GM23338 (cell line): ENCODE measurements at regions not wholly inside any gene's neighbourhood (a gene's known extent, or its start where the extent isn't known, plus 50 kb on each side); places are given as distances from the start of the nearest gene placed in this dataset.

Source experiments
- ATAC-seq: fragments of 200-7000 bp; cut with Tn5 transposase; 3 replicates; pipeline ENCODE4 v1.9.1; 2020
- DNase-seq: peaks from one replicate; pipeline ENCODE4 v3.0.0-alpha.2; 2015; ENCODE audit warnings: low spot score
- H2AFZ ChIP-seq: fragments of 200-600 bp; sonication (generic); 2 replicates; pipeline ENCODE4 v1.8.0; 2016; ENCODE audit warnings: antibody characterized with exemption, mild to moderate bottlenecking, moderate library complexity
- H3F3A ChIP-seq: fragments of 200-600 bp; sonication (generic); replicated peaks from 2 replicates; pipeline ENCODE4 v1.8.0; 2017; ENCODE audit warnings: antibody characterized with exemption, mixed run types, low read depth
- H3K27ac ChIP-seq: fragments of 200-600 bp; sonication (generic); 2 replicates; pipeline ENCODE4 v1.6.1; 2016; ENCODE audit warnings: low read depth
- H3K27me3 ChIP-seq: fragments of 200-600 bp; sonication (generic); 2 replicates; pipeline ENCODE4 v1.8.0; 2016; ENCODE audit warnings: mild to moderate bottlenecking, mixed run types, moderate library complexity; ENCODE audit not compliant: insufficient read depth
- H3K36me3 ChIP-seq: fragments of 200-600 bp; sonication (generic); 2 replicates; pipeline ENCODE4 v1.8.0; 2016; ENCODE audit warnings: mild to moderate bottlenecking; ENCODE audit not compliant: insufficient read depth
- H3K4me1 ChIP-seq: fragments of 200-600 bp; sonication (generic); 2 replicates; pipeline ENCODE4 v1.8.0; 2016; ENCODE audit warnings: mild to moderate bottlenecking, moderate library complexity; ENCODE audit not compliant: insufficient read depth
- H3K4me2 ChIP-seq: fragments of 200-600 bp; sonication (generic); 2 replicates; pipeline ENCODE4 v1.7.1; 2017; ENCODE audit warnings: mixed run types
- H3K4me3 ChIP-seq: fragments of 200-600 bp; sonication (generic); 2 replicates; pipeline ENCODE4 v1.6.1; 2016; ENCODE audit warnings: mixed run types
- H3K79me2 ChIP-seq: fragments of 200-600 bp; sonication (generic); replicated peaks from 2 replicates; pipeline ENCODE4 v1.8.0; 2017; ENCODE audit warnings: mild to moderate bottlenecking; ENCODE audit not compliant: insufficient read depth
- H3K9me2 ChIP-seq: fragments of 200-600 bp; sonication (generic); 2 replicates; pipeline ENCODE4 v1.8.0; 2017; ENCODE audit not compliant: insufficient read depth
- H4K20me1 ChIP-seq: fragments of 200-600 bp; sonication (generic); replicated peaks from 2 replicates; pipeline ENCODE4 v1.8.0; 2017; ENCODE audit warnings: mild to moderate bottlenecking; ENCODE audit not compliant: insufficient read depth
- H3K27ac Mint-ChIP-seq: 2 replicates; pipeline ENCODE4 v1.8.0; 2020; ENCODE audit warnings: inconsistent platforms, mild to moderate bottlenecking, moderate library complexity, mixed read lengths
- H3K27me3 Mint-ChIP-seq: 3 replicates; pipeline ENCODE4 v1.8.0; 2022; ENCODE audit warnings: low read depth, mild to moderate bottlenecking, moderate library complexity, mixed read lengths, inconsistent platforms; ENCODE audit not compliant: insufficient read depth, poor library complexity
- H3K36me3 Mint-ChIP-seq: 3 replicates; pipeline ENCODE4 v1.8.0; 2021; ENCODE audit warnings: low read depth, mild to moderate bottlenecking, inconsistent platforms, moderate library complexity, mixed read lengths
- H3K4me1 Mint-ChIP-seq: 3 replicates; pipeline ENCODE4 v1.8.0; 2020; ENCODE audit warnings: mild to moderate bottlenecking, inconsistent platforms, mixed read lengths
- H3K4me3 Mint-ChIP-seq: 3 replicates; pipeline ENCODE4 v1.8.0; 2021; ENCODE audit warnings: moderate library complexity, mild to moderate bottlenecking, inconsistent platforms, mixed read lengths
- H3K9me3 Mint-ChIP-seq: 3 replicates; pipeline ENCODE4 v1.8.0; 2020; ENCODE audit warnings: moderate library complexity, mild to moderate bottlenecking, inconsistent platforms, mixed read lengths
- CREB1 ChIP-seq: fragments of 250-450 bp; sonication (Bioruptor Pico); IDR thresholded peaks from 2 replicates; pipeline ENCODE4 v1.5.0; 2020; ENCODE audit warnings: low read depth, mild to moderate bottlenecking, moderate library complexity
- EZH2 ChIP-seq: fragments of 200-600 bp; sonication (generic); IDR thresholded peaks from one replicate; pipeline ENCODE4 v1.8.0; 2017; ENCODE audit warnings: antibody characterized with exemption, mild to moderate bottlenecking, low read depth; ENCODE audit not compliant: unreplicated experiment
- EZH2phosphoT487 ChIP-seq: fragments of 200-600 bp; sonication (generic); IDR thresholded peaks from one replicate; pipeline ENCODE4 v1.8.1; 2018; ENCODE audit warnings: antibody characterized with exemption; ENCODE audit not compliant: unreplicated experiment
- JUNB ChIP-seq: IDR thresholded peaks from one replicate; pipeline ENCODE4 v1.6.1; 2016; ENCODE audit warnings: antibody characterized with exemption; ENCODE audit not compliant: unreplicated experiment
- POLR2AphosphoS5 ChIP-seq: IDR thresholded peaks from 2 replicates; pipeline ENCODE4 v1.6.1; 2016; ENCODE audit warnings: antibody characterized with exemption, low read depth
- STAT1 ChIP-seq: IDR thresholded peaks from one replicate; pipeline ENCODE4 v1.6.1; 2016; ENCODE audit warnings: antibody characterized with exemption; ENCODE audit not compliant: unreplicated experiment
- ZNF114 ChIP-seq: fragments of 250-450 bp; sonication (Bioruptor Pico); IDR thresholded peaks from 2 replicates; pipeline ENCODE4 v1.5.0; 2020; ENCODE audit warnings: mild to moderate bottlenecking, moderate library complexity
- ZNF331 ChIP-seq: fragments of 250-450 bp; sonication (Bioruptor Pico); IDR thresholded peaks from 2 replicates; pipeline ENCODE4 v1.5.0; 2020; ENCODE audit warnings: low read depth, mild to moderate bottlenecking, moderate library complexity
- TF ChIP-seq, protein P1 (sequence below): fragments of 250-450 bp; sonication (Bioruptor Pico); IDR thresholded peaks from 2 replicates; pipeline ENCODE4 v1.5.0; 2020; ENCODE audit warnings: mild to moderate bottlenecking, moderate library complexity
- TF ChIP-seq, protein P2 (sequence below): IDR thresholded peaks from one replicate; pipeline ENCODE4 v1.6.1; 2018; ENCODE audit warnings: antibody characterized with exemption; ENCODE audit not compliant: unreplicated experiment
- TF ChIP-seq, protein P3 (sequence below): IDR thresholded peaks from 2 replicates; pipeline ENCODE4 v1.6.1; 2016; ENCODE audit warnings: antibody characterized with exemption

DNA sequence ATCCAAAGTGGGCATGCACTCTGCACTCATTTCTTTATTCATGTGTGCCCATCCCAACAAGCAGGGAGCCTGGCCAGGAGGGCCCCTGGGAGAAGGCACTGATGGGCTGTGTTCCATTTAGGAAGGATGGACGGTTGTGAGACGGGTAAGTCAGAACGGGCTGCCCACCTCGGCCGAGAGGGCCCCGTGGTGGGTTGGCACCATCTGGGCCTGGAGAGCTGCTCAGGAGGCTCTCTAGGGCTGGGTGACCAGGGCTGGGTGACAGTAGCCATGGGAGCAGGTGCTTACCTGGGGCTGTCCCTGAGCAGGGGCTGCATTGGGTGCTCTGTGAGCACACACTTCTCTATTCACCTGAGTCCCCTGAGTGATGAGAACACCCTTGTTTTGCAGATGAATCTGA, 129.3 kb upstream of the B3GAT1 start:
- no peak overlapping the region for H3K27ac ChIP-seq
- no peaks in the 10 kb centered on the region for H3F3A ChIP-seq
- Mint-ChIP-seq H3K4me1 (peaks cover 26% of the 10 kb centered on the region), H3K9me3 (peaks cover 3% of the 10 kb centered on the region; the same call in 1 of the 3 replicates), H3K27ac (no peak overlapping the region; the same call in 1 of the 2 replicates), H3K27me3 (peaks cover 4% of the 10 kb centered on the region), H3K4me3 (no peak overlapping the region), H3K36me3 (no peaks in the 10 kb centered on the region)
- H3K4me2 ChIP-seq: no peak overlapping the region
- no peaks in the 10 kb centered on the region for H3K36me3 ChIP-seq
- no peaks in the 10 kb centered on the region for H3K27me3 ChIP-seq
- H3K4me3 ChIP-seq: no peak overlapping the region
- H4K20me1 ChIP-seq: no peaks in the 10 kb centered on the region
- no peaks in the 10 kb centered on the region for H3K4me1 ChIP-seq
- no peak for DNase-seq
- H3K79me2 ChIP-seq: no peaks in the 10 kb centered on the region
- TF ChIP-seq ZNF331 (CRISPR knock-in tag) (no peak), STAT1 (no peak), EZH2phosphoT487 (no peak), ZNF114 (CRISPR knock-in tag) (no peak), JUNB (no peak), POLR2AphosphoS5 (no peak), CREB1 (CRISPR knock-in tag) (no peak), EZH2 (no peak)
- TF ChIP-seq, protein P1, sequence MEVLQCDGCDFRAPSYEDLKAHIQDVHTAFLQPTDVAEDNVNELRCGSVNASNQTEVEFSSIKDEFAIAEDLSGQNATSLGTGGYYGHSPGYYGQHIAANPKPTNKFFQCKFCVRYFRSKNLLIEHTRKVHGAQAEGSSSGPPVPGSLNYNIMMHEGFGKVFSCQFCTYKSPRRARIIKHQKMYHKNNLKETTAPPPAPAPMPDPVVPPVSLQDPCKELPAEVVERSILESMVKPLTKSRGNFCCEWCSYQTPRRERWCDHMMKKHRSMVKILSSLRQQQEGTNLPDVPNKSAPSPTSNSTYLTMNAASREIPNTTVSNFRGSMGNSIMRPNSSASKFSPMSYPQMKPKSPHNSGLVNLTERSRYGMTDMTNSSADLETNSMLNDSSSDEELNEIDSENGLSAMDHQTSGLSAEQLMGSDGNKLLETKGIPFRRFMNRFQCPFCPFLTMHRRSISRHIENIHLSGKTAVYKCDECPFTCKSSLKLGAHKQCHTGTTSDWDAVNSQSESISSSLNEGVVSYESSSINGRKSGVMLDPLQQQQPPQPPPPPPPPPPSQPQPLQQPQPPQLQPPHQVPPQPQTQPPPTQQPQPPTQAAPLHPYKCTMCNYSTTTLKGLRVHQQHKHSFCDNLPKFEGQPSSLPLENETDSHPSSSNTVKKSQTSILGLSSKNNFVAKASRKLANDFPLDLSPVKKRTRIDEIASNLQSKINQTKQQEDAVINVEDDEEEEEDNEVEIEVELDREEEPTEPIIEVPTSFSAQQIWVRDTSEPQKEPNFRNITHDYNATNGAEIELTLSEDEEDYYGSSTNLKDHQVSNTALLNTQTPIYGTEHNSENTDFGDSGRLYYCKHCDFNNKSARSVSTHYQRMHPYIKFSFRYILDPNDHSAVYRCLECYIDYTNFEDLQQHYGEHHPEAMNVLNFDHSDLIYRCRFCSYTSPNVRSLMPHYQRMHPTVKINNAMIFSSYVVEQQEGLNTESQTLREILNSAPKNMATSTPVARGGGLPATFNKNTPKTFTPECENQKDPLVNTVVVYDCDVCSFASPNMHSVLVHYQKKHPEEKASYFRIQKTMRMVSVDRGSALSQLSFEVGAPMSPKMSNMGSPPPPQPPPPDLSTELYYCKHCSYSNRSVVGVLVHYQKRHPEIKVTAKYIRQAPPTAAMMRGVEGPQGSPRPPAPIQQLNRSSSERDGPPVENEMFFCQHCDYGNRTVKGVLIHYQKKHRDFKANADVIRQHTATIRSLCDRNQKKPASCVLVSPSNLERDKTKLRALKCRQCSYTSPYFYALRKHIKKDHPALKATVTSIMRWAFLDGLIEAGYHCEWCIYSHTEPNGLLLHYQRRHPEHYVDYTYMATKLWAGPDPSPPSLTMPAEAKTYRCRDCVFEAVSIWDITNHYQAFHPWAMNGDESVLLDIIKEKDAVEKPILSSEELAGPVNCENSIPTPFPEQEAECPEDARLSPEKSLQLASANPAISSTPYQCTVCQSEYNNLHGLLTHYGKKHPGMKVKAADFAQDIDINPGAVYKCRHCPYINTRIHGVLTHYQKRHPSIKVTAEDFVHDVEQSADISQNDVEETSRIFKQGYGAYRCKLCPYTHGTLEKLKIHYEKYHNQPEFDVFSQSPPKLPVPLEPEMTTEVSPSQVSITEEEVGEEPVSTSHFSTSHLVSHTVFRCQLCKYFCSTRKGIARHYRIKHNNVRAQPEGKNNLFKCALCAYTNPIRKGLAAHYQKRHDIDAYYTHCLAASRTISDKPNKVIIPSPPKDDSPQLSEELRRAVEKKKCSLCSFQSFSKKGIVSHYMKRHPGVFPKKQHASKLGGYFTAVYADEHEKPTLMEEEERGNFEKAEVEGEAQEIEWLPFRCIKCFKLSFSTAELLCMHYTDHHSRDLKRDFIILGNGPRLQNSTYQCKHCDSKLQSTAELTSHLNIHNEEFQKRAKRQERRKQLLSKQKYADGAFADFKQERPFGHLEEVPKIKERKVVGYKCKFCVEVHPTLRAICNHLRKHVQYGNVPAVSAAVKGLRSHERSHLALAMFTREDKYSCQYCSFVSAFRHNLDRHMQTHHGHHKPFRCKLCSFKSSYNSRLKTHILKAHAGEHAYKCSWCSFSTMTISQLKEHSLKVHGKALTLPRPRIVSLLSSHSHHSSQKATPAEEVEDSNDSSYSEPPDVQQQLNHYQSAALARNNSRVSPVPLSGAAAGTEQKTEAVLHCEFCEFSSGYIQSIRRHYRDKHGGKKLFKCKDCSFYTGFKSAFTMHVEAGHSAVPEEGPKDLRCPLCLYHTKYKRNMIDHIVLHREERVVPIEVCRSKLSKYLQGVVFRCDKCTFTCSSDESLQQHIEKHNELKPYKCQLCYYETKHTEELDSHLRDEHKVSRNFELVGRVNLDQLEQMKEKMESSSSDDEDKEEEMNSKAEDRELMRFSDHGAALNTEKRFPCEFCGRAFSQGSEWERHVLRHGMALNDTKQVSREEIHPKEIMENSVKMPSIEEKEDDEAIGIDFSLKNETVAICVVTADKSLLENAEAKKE: no peak
- TF ChIP-seq, protein P2, sequence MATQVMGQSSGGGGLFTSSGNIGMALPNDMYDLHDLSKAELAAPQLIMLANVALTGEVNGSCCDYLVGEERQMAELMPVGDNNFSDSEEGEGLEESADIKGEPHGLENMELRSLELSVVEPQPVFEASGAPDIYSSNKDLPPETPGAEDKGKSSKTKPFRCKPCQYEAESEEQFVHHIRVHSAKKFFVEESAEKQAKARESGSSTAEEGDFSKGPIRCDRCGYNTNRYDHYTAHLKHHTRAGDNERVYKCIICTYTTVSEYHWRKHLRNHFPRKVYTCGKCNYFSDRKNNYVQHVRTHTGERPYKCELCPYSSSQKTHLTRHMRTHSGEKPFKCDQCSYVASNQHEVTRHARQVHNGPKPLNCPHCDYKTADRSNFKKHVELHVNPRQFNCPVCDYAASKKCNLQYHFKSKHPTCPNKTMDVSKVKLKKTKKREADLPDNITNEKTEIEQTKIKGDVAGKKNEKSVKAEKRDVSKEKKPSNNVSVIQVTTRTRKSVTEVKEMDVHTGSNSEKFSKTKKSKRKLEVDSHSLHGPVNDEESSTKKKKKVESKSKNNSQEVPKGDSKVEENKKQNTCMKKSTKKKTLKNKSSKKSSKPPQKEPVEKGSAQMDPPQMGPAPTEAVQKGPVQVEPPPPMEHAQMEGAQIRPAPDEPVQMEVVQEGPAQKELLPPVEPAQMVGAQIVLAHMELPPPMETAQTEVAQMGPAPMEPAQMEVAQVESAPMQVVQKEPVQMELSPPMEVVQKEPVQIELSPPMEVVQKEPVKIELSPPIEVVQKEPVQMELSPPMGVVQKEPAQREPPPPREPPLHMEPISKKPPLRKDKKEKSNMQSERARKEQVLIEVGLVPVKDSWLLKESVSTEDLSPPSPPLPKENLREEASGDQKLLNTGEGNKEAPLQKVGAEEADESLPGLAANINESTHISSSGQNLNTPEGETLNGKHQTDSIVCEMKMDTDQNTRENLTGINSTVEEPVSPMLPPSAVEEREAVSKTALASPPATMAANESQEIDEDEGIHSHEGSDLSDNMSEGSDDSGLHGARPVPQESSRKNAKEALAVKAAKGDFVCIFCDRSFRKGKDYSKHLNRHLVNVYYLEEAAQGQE: no peak
- TF ChIP-seq, protein P3, sequence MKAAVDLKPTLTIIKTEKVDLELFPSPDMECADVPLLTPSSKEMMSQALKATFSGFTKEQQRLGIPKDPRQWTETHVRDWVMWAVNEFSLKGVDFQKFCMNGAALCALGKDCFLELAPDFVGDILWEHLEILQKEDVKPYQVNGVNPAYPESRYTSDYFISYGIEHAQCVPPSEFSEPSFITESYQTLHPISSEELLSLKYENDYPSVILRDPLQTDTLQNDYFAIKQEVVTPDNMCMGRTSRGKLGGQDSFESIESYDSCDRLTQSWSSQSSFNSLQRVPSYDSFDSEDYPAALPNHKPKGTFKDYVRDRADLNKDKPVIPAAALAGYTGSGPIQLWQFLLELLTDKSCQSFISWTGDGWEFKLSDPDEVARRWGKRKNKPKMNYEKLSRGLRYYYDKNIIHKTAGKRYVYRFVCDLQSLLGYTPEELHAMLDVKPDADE: no peak
- no peak for ATAC-seq
- no peak overlapping the region for H2AFZ ChIP-seq
- no peaks in the 10 kb centered on the region for H3K9me2 ChIP-seq
